ENCODE measurements at regions not wholly inside any gene's neighbourhood (a gene's known extent, or its start where the extent isn't known, plus 50 kb on each side); places are given as distances from the start of the nearest gene placed in this dataset.
"Not testable (repeated sequence)": the region's sequence is repeated elsewhere in the genome, so short reads cannot be mapped to it uniquely, and the experiment has no call there.

- DNase-seq (ENCODE audit: low spot score), result no peak
- TF ChIP-seq CTCF (IDR thresholded peaks at IDR 0.05; ENCODE audit: extremely low read depth, missing control alignments), result no peak
These were observed 200.5 kb downstream of the PCDH20 start for GRCh38 chr13:61215116-61215515.

GRCh38 chr13:61214551-61214950, 201.1 kb downstream of the PCDH20 start:
- DNase-seq (ENCODE audit: low spot score), result no peak
- no peak for TF ChIP-seq CTCF (IDR thresholded peaks at IDR 0.05; ENCODE audit: extremely low read depth, missing control alignments)

- DNase-seq (ENCODE audit: low spot score), result not testable (repeated sequence)
These were observed 209.8 kb downstream of the PCDH20 start for GRCh38 chr13:61205898-61206297.

- no peak for DNase-seq (ENCODE audit: low spot score)
- no peak for TF ChIP-seq CTCF (IDR thresholded peaks at IDR 0.05; ENCODE audit: extremely low read depth, missing control alignments)
These were observed 211.6 kb downstream of the PCDH20 start for GRCh38 chr13:61204025-61204424.

- TF ChIP-seq CTCF (IDR thresholded peaks at IDR 0.05; ENCODE audit: extremely low read depth, missing control alignments), result no peak
- no peak for DNase-seq (ENCODE audit: low spot score)
These were observed 213.6 kb downstream of the PCDH20 start for GRCh38 chr13:61202042-61202441.

- TF ChIP-seq CTCF (IDR thresholded peaks at IDR 0.05; ENCODE audit: extremely low read depth, missing control alignments), result no peak
- DNase-seq (ENCODE audit: low spot score), result no peak
These were observed 222.8 kb downstream of the PCDH20 start for GRCh38 chr13:61192826-61193225.

GRCh38 chr13:61188057-61188456, 227.6 kb downstream of the PCDH20 start:
- TF ChIP-seq CTCF (IDR thresholded peaks at IDR 0.05; ENCODE audit: extremely low read depth, missing control alignments), result no peak

GRCh38 chr13:61187471-61187870, 228.2 kb downstream of the PCDH20 start:
- no peak for DNase-seq (ENCODE audit: low spot score)
- no peak for TF ChIP-seq CTCF (IDR thresholded peaks at IDR 0.05; ENCODE audit: extremely low read depth, missing control alignments)

More at GRCh38 chr13:61188057-61188456, 227.6 kb downstream of the PCDH20 start:
- no peak for DNase-seq (ENCODE audit: low spot score)
